GM23248 (cell line): ENCODE measurements at regions not wholly inside any gene's neighbourhood (a gene's known extent, or its start where the extent isn't known, plus 50 kb on each side); places are given as distances from the start of the nearest gene placed in this dataset.

ENCODE experiments used
- EZH2 ChIP-seq: fragments of 200-600 bp; sonication (generic); IDR thresholded peaks from 2 replicates; pipeline ENCODE4 v1.6.1; 2018; ENCODE audit warnings: antibody characterized with exemption, mild to moderate bottlenecking; ENCODE audit not compliant: insufficient read depth, poor library complexity, severe bottlenecking
- EZH2phosphoT487 ChIP-seq: fragments of 200-600 bp; sonication (generic); IDR thresholded peaks from 2 replicates; pipeline ENCODE4 v1.6.1; 2018; ENCODE audit warnings: antibody characterized with exemption, moderate library complexity, mild to moderate bottlenecking, low read depth; ENCODE audit not compliant: insufficient read depth

- TF ChIP-seq EZH2 (no peak), EZH2phosphoT487 (no peak)
Measured at GRCh38 chr2:186947516-186947915, 98.5 kb upstream of the ZSWIM2 start.
